ENCODE measurements at regions not wholly inside any gene's neighbourhood (a gene's known extent, or its start where the extent isn't known, plus 50 kb on each side); places are given as distances from the start of the nearest gene placed in this dataset.
"Not testable (repeated sequence)": the region's sequence is repeated elsewhere in the genome, so short reads cannot be mapped to it uniquely, and the experiment has no call there.

DNA sequence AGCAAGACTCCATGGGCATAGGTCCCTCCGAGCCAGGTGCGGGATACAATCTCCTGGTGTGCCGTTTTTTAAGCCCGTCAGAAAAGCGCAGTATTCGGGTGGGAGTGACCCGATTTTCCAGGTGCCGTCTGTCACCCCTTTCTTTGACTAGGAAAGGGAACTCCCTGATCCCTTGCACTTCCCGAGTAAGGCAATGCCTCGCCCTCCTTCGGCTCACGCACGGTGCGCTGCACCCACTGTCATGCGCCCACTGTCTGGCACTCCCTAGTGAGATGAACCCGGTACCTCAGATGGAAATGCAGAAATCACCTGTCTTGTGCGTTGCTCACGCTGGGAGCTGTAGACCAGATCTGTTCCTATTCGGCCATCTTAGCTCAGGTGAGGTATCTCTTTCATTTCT lies 344.1 kb upstream of the ZNF32 start:
- not testable (repeated sequence) for DNase-seq

DNA sequence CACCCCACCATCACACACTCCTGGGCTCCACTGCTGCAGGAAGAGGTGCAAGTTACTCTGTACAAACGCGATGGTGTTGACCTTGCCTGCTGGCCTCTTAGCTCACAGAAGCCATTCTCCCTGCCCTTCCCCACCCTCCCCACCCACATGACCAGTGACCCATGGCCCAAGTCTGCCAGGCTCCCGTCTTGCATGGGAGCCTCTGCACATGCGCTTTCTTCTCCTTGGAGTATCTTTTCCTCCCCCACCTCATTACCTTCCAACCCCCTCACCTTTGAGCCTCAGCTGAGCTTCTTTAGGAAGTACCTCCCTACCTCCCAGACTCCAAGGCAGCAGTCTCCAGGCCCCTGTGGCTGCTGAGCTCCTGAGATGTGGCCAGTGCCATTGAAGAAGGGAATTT lies 337.7 kb upstream of the ZNF32 start:
- DNase-seq = no peak

DNA sequence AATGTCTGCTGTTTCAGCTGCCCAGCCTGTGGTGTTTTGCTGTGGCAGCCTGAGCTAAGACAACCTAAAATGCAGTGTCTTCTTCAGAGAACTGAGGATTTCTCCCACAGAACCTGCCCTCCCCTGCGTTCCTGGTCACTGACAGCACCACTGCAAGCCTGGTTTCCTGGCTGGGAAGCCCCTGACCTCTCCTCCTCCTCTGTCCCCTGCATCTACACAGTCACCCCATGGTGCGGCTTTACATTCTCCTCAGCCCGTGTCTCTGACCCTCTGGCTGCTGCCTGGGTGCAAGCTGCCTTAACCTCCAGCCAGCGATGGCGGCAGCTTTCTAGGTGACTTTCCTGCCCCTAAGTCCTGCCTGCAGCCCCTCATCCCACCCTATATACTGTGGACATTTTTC lies 337.3 kb upstream of the ZNF32 start:
- no peak for DNase-seq

DNA sequence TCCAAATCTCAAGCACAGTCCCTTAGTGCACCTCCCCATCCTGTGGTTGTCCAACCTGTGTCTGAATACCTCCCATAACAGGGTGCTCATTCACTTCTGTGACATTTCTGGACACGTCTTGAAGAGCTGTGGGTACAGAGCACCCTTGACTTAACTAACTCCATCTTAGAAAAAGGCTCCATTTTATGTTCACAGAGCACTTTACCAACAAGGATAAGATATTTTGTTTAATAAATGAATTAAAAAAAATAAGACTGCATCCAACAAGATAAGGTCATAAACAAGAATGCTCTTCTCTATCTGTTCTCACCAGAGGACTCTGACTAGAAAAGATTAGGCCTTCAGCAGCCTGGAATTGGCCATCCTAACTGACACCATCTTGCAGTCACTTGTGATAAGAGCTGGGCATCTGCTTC lies 335.2 kb upstream of the ZNF32 start:
- no peak for DNase-seq

DNA sequence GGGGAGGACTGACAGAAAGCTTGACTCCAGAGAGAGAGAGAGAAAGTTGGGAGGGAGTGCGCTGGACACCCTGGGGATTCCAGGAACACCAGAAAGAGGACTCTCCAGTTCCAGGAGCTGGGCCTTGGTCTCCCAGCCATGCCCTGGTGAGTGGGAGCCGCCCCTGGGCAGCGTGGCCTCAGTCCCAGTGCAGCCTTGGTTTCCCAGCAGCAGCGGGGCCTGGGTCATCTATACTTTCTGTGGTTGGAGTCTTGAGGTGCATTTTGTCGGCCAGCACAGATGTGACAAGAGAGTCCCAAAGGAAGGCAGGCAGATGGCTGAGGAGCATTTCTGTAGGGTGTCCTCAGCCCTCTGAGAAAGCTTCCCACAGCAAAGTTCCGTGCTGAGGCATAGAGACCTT lies 334.7 kb upstream of the ZNF32 start:
- DNase-seq = no peak

DNA sequence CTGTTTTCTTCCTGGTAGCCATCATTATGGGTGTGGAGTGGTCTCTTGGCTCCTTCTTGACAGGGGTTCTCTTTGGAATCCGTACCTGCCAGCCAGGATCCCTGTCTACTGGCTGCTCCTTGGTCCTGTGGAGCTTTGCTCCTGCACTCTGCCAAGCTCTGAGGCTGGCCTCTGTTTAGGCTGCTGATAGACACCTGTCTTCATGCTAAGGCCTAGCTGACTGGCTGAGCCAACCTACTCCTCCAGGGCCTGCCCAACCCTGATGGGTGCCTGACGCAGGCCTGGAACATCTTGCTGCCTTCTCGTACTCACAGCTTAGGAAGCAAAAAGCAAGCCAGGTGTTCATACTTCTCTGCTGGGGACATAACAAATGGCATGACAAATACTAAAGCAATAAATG lies 333.6 kb upstream of the ZNF32 start:
- DNase-seq = no peak

DNA sequence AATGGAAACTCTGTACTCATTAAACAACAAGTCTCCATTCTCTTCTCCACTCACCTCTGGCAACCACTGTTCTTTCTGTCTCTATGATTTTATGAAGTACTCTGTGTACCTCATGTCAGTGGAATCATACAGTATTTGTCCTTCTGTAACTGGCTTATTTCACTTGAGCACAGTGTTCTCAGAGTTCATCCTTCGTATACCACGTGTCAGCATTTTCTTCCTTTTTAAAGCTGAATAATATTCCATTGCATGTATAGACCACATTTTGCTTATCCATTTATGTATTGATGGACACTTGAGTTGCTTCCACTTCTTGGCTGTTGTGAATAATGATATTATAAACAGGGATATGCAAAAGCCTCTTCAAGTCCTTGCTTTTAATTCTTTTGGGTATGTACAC lies 333.0 kb upstream of the ZNF32 start:
- no peak for DNase-seq

DNA sequence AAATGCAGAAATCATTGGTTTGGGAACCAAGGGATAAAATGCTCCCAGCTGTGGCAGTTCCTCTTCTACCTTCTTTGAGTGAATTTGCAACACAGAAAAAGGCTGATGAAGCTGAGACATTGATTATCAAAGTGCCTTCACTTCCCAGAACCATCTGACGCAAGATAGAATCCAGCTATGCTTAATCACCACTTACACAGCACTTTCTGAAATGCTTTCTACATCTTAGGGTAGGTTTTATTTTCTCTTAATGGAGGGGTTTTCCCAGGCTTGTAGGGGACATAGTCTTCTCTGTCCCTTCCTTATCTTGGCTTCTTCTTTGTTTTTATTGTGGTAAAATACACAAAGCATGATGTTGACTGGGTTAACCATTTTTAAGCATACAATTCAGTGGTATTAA lies 332.6 kb upstream of the ZNF32 start:
- DNase-seq = no peak

DNA sequence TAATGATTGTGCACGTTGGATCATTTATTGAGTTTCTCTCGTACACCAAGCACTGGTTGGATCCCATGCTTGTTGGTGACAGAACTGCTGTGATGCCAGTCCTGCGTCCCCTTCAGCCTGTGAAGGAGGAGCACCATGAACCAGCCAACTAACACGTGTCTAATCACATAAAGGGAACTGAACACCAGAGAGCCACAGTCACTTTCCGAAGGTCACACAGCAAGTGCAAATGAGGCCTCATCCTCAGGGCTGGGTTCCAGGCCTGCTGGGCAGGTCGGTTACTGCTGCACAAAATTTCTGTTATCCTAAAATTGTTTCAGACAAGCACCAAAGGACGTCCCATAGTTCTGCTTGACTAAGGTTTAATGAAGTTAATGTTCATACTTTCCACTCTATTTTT lies 332.0 kb upstream of the ZNF32 start:
- DNase-seq = no peak

DNA sequence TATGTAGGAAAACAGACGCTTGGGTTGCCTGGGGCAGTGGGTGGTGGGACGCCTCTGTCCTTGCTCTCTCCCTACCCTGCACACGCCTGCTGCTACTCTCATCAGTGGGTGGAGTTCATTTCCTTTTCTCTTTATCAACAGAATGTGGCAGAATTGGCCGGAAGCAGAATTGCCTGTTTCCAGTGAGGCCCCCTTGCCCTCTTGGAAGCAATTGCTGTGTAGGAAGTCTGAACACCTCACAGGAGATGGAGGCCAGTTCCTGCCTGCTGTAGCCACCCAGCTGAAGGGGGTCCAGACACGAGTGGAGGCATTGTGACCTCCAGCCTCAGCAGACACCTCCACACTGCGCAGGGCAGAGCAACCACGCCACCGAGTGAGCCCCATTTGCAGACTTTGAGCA lies 331.6 kb upstream of the ZNF32 start:
- no peak for DNase-seq

DNA sequence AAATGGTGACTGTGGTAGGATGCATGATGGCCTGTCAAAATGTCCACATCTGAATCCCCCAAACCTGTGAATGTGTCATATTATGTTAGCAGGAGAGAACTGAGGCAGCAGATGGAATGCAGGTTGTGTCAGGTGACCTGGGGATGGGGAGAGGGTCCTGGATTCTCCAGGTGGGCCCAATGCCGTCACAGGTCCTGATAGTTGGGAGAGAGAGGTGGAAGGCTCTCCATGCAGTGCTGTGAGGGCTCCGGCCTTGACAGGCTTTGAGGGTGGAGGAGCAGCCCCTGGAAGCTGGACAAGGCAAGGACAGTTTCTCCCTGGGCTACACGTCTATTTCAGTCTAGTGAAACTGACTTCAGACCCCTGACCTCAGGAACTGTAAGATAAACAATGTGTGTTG lies 330.9 kb upstream of the ZNF32 start:
- DNase-seq = no peak

DNA sequence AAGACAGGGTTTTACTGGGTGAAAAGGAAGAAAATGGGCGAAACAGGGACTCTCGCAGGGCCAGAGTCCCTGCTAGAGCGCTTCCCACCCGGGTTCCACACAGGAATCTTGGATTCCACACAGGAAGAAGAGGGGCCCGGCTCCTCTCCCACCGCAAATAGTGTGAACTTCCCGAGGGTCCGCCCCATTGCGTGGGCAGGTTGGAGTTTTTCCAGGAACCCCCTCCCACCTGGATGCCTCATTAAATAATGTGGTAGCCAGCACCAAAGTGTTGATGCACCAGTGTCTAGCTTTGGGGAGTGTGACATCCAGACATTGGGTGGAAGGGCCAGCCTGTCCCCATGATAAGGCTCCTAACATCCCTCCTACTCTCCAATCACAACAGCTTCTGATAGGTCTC lies 330.3 kb upstream of the ZNF32 start:
- DNase-seq = no peak

DNA sequence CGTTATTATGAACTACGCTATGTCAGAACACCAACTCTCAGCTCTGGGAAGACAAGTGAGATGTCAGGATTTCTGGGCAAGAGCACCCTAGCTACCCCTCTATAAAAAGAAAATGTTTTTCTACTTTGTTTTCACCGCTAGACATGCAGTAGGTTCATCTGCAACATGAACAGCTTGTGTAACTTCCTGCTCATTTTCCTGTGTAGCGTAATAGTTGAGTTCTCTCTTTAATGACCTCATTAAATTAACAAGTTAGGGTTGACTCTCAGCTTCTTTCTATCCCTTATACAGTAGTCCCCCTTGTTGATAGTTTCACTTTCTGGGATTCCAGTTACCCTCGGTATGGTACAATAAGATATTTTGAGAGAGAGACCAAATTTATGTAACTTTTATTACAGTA lies 329.4 kb upstream of the ZNF32 start:
- DNase-seq = no peak

DNA sequence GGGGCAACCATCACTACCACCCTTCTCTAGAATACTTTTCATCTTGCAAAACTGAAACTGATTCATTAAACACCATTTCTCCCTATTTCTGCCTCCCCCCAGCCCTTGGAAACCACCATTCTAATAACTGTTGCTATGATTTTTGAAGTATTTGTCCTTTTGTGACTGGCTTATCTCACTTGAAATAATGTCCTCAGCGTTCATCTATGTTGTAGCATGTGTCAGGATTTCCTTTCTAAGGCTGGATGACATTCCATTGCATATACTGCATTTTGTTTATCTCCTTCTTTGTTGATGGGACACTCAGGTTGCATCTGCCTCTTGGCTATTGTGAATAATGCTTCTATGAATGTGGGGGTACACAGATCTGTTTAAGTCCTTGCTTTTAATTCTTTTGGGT lies 327.6 kb upstream of the ZNF32 start:
- DNase-seq = no peak

DNA sequence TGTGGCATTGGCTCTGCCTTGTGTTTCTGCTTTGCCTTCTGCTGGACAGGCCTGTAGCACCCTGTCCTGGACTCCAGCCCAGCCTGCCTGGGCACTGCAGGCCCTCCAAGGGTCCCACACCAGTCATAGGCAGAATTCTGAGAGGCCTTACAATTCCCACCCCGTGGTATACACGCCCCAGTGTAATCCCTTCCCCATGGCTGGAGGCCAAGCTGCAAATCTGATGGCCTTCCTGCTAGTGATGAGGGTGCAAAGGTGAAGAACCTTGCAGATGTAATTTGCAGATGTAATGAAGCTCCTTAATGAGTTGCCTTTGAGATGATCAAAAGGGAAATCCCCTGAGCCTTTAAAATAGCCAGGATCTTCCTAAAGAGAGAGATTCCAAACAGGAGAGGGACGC lies 325.1 kb upstream of the ZNF32 start:
- no peak for DNase-seq

DNA sequence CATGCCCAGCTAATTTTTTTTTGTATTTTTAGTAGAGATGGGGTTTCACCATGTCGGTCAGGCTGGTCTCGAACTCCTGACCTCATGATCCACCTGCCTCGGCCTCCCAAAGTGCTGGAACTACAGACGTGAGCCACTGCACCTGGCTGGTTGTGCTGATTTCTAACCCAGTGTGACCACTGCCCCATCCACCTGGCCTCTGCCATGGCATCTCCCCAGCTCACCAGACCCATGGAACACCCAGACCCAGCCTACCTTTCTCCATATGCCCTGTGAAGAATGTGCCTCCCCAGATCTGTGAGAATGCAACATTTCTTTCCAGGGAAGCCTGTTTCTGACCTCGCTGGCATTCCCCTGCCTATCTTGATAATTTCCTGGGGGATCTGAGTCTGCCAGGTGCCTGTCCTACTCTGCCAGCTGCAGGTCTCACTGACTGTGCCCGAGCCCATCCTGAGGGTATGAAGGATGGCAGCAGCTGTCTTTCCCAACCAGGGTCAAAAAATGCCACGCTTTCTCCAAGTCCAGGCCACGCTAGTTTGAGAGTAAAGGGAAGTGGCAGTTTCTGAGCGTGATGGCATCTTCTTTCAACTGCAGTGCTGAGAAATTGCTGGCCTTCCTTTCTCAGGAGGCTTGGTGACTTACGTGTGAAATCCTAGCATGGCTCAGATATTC lies 324.4 kb upstream of the ZNF32 start:
- no peak for DNase-seq

DNA sequence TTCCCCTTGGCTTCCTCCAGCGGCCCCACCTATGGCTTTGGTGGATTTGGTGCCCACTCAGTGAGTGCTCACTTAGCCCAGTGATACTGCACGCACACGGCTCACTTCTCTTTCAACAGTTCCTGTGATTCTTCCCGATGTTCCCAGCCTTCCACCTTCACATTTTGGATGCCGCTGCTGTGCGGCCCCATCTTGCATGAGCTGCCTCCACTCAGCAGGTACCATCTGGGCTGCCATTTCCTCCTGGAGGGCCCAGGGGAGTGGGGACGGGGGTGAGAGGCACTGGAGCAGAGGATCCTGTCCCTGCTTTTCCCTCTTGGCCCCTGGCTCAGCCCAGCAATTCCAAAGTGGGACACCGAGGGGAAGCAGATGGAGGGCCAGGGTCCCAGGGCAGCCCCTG lies 323.3 kb upstream of the ZNF32 start:
- DNase-seq = no peak

DNA sequence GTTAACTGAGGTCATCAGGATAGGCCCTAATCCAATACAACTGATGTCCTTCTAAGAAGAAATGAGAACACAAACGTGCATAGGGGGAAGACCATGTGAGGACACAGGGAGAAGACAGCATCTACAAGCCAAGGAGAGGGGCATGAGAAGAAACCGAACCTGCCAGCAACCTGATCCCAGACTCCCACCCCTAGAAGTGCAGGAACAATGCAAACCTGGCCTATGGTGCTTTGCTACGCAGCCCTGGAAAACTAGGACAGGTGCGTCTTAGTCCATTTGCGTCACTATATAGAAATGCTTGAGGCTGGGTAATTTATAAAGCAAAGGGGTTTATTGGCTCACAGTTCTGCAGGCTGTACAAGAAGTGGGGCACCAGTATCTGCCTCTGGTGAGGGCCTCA lies 322.6 kb upstream of the ZNF32 start:
- DNase-seq = no peak

DNA sequence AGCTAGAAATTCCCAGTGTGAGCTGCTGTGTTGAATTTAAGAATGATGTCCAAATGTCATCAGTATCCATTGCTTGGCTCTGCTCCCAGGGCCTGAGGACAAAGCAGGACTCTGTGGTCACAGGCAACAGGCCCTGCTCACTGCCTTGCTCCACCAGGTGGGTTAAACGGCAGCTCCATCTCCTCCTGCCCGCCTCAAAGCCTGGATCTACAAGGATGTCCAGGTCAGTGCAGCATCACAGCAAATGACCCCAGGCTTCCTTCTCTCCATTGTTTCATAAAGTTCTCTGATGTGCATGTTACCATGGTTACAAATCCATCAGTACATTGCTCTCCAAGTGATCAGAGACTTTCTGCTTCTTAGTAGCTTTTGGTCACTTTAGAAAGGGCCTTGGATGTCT lies 322.0 kb upstream of the ZNF32 start:
- no peak for DNase-seq

DNA sequence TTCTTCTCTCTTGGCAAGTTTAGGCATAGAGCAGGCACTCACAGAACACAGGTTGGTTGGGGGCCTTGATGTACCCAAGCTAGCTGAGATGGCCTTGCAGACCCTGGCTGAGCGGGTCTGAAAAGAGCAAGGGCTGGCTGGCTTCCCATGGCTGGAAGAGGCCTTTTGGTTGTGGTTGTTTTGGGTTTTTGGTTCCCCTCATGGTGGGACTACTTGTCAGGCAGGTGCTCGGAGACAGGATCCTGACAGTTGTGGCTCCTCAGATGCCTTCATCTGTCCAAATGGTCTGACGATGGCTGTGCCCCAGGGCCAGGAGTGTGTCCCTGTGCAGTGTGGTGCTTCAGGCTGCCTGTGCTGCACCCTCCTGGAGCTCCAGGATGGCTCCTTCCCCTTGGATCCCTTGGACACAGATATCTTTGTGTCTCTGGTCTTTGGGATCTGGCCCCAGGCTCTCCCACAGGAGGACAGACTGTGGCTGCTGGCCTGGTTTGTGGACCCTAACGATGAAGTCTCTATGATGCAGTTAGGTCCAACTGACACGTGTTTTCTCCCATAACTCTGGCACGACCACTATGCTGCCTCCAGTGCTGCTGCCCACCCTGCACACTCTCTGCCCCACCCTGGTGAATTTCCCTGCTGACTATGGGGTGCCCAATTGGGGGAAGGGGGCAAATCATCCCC lies 321.5 kb upstream of the ZNF32 start:
- DNase-seq = no peak

DNA sequence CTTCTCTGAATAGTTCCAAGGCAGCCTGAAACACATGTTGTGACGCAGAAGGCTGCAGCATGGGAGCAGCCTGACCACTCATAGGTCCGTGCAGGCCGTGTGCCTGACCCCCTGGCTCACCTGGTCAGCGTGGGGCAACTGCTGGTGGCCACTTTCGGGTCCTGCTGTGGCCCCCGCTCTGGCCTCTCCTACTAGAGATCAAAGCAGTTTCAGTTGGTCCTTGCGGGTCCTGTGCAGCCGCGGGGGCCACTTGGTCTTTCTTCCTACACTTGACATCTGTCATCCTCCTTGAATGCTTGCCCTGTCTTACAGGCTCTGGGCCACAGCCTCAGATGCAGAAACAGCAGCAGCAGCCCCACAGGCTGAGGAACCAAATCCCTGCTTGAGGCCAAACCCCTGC lies 320.8 kb upstream of the ZNF32 start:
- DNase-seq = no peak

DNA sequence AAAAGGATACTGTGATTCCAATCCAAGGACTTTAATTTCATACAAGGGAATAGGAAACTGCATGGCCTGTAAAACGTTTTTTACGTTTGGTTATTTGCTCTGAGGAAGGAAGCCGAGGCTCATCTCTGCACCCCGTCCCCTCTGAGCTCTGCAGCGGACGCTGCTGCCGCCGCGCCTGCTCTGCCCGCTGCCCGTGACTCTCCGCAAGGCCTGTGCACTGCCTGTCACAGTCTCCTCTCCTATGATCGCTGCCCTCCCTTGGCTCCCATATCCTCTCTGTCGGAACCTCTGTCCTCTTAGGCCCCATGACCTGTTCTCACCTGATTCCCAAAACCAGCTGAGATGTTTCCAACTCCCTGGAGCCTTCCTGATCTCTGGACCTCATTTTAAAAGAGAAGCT lies 320.3 kb upstream of the ZNF32 start:
- DNase-seq = no peak

DNA sequence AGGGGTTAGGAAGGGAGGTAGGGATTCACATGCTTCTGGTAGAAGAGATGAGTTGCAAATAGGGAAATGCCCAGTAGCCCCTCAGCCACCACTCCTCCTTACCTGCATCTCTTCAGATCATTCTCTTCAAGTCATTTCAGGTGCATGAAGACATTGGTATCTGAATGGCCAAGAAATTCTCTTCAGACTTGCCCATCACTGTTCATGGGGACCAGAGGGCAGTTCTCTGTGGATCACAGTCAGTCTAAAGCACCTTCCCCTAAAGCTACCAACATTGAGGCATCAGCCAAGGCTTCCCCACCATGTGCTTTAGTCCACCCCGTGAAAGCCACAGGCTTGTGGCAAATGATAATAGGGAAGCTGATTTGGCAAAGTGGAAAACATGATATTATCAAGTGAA lies 319.4 kb upstream of the ZNF32 start:
- no peak for DNase-seq

DNA sequence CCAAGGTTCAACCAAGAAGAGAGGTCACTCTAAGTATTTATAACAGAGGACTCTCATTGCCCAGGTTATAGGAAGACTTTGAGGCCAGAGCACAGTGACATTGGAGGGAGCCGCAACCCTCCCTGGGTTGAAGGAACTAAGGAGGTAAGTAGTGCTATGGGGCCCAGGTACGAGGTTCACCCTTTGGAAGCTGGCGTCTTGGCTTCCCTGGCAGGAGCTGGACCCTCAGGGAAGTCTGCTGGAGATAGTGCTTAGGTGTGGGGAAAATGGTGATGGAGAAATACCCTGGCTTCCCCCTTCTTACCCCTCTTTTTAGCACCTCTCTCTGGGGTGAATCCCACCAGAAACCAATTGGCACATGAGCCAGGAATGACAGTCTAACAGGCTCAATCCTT lies 317.9 kb upstream of the ZNF32 start:
- no peak for DNase-seq

DNA sequence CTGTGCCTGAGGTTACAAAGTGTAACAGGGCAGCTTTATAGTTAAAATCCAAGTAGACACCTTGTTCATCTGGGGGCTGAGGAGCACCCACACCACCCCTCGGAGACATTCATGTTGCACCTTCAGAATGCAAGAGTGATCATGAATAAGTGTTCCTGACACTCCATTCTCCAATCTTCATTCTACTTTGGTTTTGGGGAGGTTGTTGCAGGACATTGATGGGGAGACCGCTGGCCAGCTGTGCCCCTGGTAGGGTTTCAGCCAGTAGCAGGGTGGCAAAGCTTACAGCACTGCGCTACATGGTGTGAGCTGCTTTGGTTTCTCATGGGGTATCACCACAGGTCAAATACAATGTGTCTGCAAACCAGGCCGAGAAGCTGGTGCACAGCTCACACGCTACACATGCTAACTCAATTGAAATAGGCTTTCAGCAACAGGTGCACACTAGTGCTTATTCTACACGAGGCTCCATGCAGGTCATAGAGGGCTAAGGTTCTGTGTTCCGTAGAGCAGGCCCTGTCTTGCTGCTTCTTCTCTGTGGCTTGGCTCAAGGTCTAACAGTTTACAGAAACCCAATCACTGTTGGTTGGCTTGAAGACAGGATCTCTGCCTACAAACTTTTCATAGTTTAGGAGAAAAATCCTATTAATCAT lies 317.4 kb upstream of the ZNF32 start:
- DNase-seq = no peak
